Left lung (tissue), 4 donors: ENCODE measurements at regions not wholly inside any gene's neighbourhood (a gene's known extent, or its start where the extent isn't known, plus 50 kb on each side); places are given as distances from the start of the nearest gene placed in this dataset.

Experiments used
- ATAC-seq: fragments of 200-7000 bp; cut with Tn5 transposase; one replicate; pipeline ENCODE4 v1.9.1; 2020; ENCODE audit warnings: moderate library complexity
- DNase-seq, 4 donors: peaks; one replicate each; pipeline ENCODE4 v3.0.0-alpha.2; 2013 to 2020
- H3K27ac ChIP-seq, 2 donors: fragments of 200-600 bp; sonication (generic) in 1 of 2; one replicate each; pipeline versions ENCODE4 v1.5.0 to v1.8.0; 2020 to 2021
- H3K27me3 ChIP-seq, 2 donors: fragments of 200-600 bp; sonication (generic) in 1 of 2; one replicate each; pipeline versions ENCODE4 v1.5.0 to v1.8.0; 2020 to 2021
- H3K36me3 ChIP-seq, 2 donors: fragments of 200-600 bp; sonication (generic) in 1 of 2; one replicate each; pipeline versions ENCODE4 v1.5.0 to v1.8.0; 2020 to 2021
- H3K4me1 ChIP-seq, 2 donors: fragments of 200-600 bp; one replicate each; pipeline ENCODE4 v1.8.0; 2021
- H3K4me3 ChIP-seq, 2 donors: fragments of 200-600 bp; sonication (generic) in 1 of 2; one replicate each; pipeline versions ENCODE4 v1.5.0 to v1.8.0; 2020 to 2021; ENCODE audit warnings: mild to moderate bottlenecking in 1 of 2
- H3K9me3 ChIP-seq, 2 donors: fragments of 200-600 bp; sonication (generic) in 1 of 2; one replicate each; pipeline versions ENCODE4 v1.5.0 to v1.8.0; 2020 to 2021
- intact Hi-C, 2 donors: fragments of 100-400 bp; cut with DNase I; formaldehyde crosslinking; loops; one replicate each; pipeline versions ENCODE4 v1.11.2 to v1.14.2; 2022
- TF ChIP-seq, protein P1 (sequence below), 2 donors: fragments of 200-600 bp; sonication (generic) in 1 of 2; IDR thresholded peaks; one replicate each; pipeline versions ENCODE4 v1.5.0 to v1.8.0; 2021; ENCODE audit warnings: antibody characterized with exemption in 2 of 2
- donor health status: DM: no; HTN: yes; CAD: no.
- donor health status: DM: no; HTN: no; CAD: no.

DNA sequence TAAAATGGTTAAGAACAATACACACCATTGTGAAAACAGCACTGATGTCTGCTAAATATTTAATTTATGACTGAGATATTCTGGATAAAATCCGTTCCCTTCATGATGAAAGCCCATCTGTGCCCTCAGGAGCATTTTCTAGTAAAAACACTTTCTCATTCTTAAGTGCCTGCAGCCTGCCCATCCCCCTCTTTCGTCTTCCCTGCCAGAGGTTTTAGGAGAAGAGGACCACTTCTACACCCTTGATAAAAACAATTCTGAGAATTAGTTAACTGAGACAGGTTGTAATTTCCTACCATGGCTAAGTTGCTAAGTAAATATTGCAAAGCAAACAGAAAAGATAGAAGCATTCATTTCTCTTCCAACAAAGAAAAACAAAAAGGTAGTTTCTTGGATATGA is 272.6 kb downstream of the ATPSCKMT start:
- H3K27me3 ChIP-seq = no peaks in the 10 kb centered on the region
- no peaks in the 10 kb centered on the region for H3K9me3 ChIP-seq
- peak overlapping the region in 1 of 2 donors; percentile 19 for H3K27ac ChIP-seq
- no peaks in the 10 kb centered on the region for H3K36me3 ChIP-seq
- ATAC-seq = peak; percentile 81
- H3K4me1 ChIP-seq = no peaks in the 10 kb centered on the region
- TF ChIP-seq, protein P1, sequence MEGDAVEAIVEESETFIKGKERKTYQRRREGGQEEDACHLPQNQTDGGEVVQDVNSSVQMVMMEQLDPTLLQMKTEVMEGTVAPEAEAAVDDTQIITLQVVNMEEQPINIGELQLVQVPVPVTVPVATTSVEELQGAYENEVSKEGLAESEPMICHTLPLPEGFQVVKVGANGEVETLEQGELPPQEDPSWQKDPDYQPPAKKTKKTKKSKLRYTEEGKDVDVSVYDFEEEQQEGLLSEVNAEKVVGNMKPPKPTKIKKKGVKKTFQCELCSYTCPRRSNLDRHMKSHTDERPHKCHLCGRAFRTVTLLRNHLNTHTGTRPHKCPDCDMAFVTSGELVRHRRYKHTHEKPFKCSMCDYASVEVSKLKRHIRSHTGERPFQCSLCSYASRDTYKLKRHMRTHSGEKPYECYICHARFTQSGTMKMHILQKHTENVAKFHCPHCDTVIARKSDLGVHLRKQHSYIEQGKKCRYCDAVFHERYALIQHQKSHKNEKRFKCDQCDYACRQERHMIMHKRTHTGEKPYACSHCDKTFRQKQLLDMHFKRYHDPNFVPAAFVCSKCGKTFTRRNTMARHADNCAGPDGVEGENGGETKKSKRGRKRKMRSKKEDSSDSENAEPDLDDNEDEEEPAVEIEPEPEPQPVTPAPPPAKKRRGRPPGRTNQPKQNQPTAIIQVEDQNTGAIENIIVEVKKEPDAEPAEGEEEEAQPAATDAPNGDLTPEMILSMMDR (IDR thresholded peaks at IDR 0.05) = no peak
- DNase-seq = peak in 2 of 4 donors; percentile 1 to 47
- intact Hi-C loops = no loop called here
- no peak overlapping the region for H3K4me3 ChIP-seq

- peak overlapping the region in 1 of 2 donors; percentile 19 for H3K27ac ChIP-seq
- ATAC-seq = no peak
- H3K36me3 ChIP-seq = no peaks in the 10 kb centered on the region
- no peaks in the 10 kb centered on the region for H3K9me3 ChIP-seq
- H3K4me1 ChIP-seq = no peaks in the 10 kb centered on the region
- TF ChIP-seq, protein P1 (IDR thresholded peaks at IDR 0.05) = no peak
- DNase-seq = no peak
- intact Hi-C loops = no loop called here
- H3K4me3 ChIP-seq = no peak overlapping the region
- H3K27me3 ChIP-seq = no peaks in the 10 kb centered on the region
Observed at GRCh38 chr5:9976621-9977020, 273.1 kb downstream of the ATPSCKMT start.

- intact Hi-C loops = no loop called here
- no peaks in the 10 kb centered on the region for H3K4me1 ChIP-seq
- ATAC-seq (no peak), DNase-seq (no peak)
- TF ChIP-seq, protein P1 (IDR thresholded peaks at IDR 0.05) = no peak
- no peak overlapping the region for H3K4me3 ChIP-seq
- H3K27me3 ChIP-seq = no peaks in the 10 kb centered on the region
- no peaks in the 10 kb centered on the region for H3K36me3 ChIP-seq
- no peak overlapping the region for H3K27ac ChIP-seq
- peaks cover 0 to 7% of the 10 kb centered on the region in 2 donors for H3K9me3 ChIP-seq
Observed at GRCh38 chr5:9972059-9972458, 277.6 kb downstream of the ATPSCKMT start.

GRCh38 chr5:9971301-9971700 is 278.4 kb downstream of the ATPSCKMT start:
- no peaks in the 10 kb centered on the region for H3K4me1 ChIP-seq
- no peak overlapping the region for H3K27ac ChIP-seq
- H3K27me3 ChIP-seq = no peaks in the 10 kb centered on the region
- ATAC-seq (no peak), DNase-seq (no peak)
- no peak overlapping the region for H3K4me3 ChIP-seq
- intact Hi-C loops = no loop called here
- H3K36me3 ChIP-seq = no peaks in the 10 kb centered on the region
- peaks cover 0 to 7% of the 10 kb centered on the region in 2 donors for H3K9me3 ChIP-seq
- TF ChIP-seq, protein P1 (IDR thresholded peaks at IDR 0.05) = no peak

DNA sequence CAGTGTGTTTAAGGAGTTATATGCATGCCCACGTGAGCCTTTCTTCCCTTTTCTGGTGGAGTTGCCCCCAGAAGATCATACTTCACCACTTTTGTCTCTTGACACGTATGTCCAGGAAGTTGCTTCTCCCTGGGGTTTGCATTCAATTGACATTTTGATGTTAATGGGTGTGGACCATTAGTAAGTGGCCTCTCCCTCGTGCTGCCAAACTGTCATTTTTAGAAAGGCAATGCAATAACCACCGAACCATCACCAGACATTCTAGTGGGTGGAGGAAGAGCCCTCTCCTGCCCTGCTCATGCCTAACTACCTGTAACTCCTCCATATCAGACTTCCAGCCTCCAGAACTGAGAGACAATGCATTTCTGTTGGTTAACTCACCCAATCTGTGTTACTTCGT is 290.8 kb downstream of the ATPSCKMT start:
- no peaks in the 10 kb centered on the region for H3K9me3 ChIP-seq
- no peak overlapping the region for H3K4me3 ChIP-seq
- intact Hi-C loops = no loop called here
- H3K4me1 ChIP-seq = peaks cover 0 to 9% of the 10 kb centered on the region in 2 donors
- H3K27ac ChIP-seq = no peak overlapping the region
- no peak for ATAC-seq
- no peaks in the 10 kb centered on the region for H3K36me3 ChIP-seq
- TF ChIP-seq, protein P1 (IDR thresholded peaks at IDR 0.05) = no peak
- no peak for DNase-seq
- H3K27me3 ChIP-seq = no peaks in the 10 kb centered on the region
